Activated CD4-positive, alpha-beta T cell treated with anti-CD3 and anti-CD28 coated beads for 24 hours (primary cell): ENCODE measurements at regions not wholly inside any gene's neighbourhood (a gene's known extent, or its start where the extent isn't known, plus 50 kb on each side); places are given as distances from the start of the nearest gene placed in this dataset.
"Not testable (repeated sequence)": the region's sequence is repeated elsewhere in the genome, so short reads cannot be mapped to it uniquely, and the experiment has no call there.

Source experiments
- DNase-seq, 2 donors: peaks; one replicate each; pipeline ENCODE4 v3.0.0-alpha.2; 2020; ENCODE audit warnings: low read depth in 2 of 2

DNA sequence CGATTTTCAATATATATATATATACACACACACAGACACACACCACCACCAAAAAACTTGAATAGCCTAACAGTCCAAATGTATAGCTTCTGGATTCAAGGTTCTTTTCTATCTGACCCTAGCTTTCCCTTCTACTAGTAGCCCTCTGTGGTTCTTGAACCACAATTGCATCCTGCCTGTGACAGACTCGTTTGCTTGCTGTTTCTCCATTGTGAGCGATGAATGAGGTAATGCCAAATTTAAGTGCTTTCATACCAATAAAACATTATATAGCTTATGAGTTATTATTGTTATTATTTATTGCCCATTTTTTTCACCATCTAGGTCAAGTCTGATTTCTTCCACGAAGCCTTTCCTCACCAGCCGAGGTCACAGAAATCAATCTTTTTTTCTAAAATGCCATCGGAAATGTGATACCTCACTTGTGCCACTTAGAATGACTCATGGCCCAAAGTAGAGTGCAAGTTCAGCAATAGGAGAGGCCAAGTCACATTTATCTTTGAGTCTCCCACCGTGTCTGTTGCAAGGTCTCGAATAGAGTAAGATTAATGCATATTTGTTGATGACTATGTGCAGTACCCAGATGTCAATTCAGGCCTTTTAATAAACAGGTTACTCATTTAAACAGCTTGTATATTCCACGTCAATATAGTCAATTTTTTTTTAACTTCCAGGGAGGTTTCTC lies 1015.8 kb upstream of the SEL1L start:
- no peak for DNase-seq

GRCh38 chr14:82562881-82563280 lies 1029.2 kb upstream of the SEL1L start:
- no peak for DNase-seq

- no peak for DNase-seq
These were observed 1032.2 kb upstream of the SEL1L start for GRCh38 chr14:82565825-82566224.

DNA sequence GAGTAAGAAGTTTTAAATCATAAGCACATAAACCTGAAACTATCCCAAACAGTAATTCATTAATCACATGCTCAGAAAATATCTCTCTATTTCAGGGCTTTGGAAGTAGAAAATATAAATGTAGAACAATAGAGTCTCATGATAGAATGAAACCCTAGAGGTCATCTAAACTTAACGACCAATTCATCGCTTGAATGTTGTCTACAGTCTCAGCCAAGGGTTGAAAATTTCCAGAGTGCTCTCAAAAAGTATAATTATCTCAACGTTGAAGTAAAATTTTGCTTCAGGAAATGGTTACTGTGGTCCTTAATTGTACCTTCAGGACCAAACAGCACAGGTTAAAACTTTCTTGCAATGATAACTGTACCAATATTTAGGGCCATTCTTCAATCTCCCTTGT lies 1053.6 kb upstream of the SEL1L start:
- DNase-seq = no peak

GRCh38 chr14:82595466-82595865 lies 1061.8 kb upstream of the SEL1L start:
- no peak for DNase-seq

DNA sequence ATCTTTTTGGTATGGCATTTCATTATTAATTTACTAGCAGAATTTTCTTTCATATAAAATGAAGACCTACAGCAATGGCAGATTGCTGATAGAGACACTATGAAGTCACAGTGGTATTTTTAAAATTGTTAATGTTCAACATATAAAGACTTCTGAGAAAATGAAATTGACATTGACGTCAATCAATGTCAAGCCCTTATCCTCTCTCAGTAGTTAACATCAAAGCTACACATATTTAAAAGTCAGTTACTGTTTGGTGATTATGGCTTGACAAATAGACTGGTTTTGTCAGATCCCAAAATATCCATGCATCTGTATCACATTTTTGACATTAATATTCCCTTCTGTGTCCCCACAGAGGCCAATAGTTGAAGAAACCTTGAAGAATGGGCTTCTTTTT lies 1069.1 kb upstream of the SEL1L start:
- no peak for DNase-seq

- no peak for DNase-seq
These were observed 1071.2 kb upstream of the SEL1L start for GRCh38 chr14:82604819-82605218.

GRCh38 chr14:82621881-82622450 lies 1088.3 kb upstream of the SEL1L start:
- DNase-seq = no peak

DNA sequence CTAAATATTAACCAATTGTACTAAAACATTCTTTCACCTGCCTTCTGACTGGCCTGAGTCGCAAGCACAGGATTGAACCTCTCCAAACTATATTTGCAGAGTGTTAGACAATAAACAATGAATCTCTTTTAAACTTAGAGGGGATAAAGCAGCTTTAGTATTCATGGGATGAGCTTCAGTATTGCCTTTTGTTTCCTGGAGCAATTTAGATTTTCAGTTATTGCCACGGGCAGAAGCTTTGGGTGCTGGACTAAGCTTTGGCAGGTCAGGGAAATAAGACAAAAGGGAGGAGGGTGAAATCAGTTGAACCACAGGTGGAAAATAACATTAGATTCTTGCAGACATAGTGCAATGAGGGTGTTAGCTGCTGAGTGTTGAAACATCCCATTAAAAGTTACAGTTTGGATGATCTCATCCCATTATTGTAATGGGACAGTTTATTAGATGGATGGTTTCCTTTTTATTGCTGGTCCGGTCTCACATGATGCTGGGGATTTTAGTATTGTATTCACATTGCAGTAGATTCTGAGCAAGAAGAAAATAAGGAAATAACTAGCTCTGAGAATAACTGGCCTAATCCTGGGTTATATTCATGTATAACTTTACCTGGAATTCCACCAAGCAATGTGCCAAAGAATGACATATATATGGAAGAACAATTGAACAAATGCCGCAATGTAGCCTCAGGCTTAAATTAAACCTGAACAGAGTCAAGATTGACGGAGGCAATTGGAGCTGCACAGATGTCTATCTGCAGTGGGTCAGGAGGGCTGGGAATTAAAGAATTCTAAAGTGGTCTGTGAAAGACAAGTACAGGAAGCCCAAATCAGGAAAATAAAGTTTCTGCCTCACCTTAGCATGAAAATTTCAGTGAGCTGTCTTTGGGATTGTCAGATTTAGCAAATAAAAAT lies 1092.8 kb upstream of the SEL1L start:
- no peak for DNase-seq

DNA sequence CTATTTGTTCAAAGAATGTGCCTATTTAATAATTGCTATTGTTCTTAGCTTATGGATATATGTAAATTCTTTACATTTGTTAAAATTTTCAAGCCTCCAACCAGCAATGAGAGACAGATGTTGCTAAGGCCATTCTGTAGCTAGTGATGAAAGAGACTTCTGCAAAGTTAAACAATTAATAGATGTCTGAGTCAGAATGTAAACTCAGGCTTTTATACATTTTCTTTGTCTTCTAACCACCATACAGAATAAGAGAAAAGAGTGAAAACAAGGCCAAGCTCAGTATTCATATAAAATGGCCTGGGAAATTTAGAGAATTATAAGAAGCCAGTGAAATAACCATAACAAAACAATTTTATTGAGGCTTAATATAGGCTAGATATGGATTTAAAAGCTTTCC lies 1102.3 kb upstream of the SEL1L start:
- DNase-seq = no peak

DNA sequence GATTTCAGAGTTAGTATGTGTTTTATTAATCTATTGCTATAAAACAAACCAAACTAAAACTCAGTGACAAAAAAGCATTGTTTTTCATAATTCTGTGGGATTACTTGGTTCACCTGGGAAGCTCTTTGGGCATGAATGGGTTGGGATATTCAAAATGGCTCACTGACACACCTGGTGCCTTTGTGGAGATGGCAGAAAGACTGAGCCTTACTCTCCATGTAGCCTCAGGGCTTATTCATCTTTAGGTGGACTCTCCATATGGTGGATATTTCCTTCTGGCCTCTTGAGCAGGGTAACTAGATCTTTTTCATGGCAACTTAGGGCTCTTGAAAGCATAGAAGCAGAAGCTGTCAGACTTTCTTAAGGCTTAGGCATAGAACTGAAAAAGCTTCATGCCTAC lies 1102.8 kb upstream of the SEL1L start:
- no peak for DNase-seq

- DNase-seq = no peak
These were observed 1107.4 kb upstream of the SEL1L start for GRCh38 chr14:82641050-82641540.

- DNase-seq = no peak
These were observed 1108.8 kb upstream of the SEL1L start for GRCh38 chr14:82642425-82642824.

DNA sequence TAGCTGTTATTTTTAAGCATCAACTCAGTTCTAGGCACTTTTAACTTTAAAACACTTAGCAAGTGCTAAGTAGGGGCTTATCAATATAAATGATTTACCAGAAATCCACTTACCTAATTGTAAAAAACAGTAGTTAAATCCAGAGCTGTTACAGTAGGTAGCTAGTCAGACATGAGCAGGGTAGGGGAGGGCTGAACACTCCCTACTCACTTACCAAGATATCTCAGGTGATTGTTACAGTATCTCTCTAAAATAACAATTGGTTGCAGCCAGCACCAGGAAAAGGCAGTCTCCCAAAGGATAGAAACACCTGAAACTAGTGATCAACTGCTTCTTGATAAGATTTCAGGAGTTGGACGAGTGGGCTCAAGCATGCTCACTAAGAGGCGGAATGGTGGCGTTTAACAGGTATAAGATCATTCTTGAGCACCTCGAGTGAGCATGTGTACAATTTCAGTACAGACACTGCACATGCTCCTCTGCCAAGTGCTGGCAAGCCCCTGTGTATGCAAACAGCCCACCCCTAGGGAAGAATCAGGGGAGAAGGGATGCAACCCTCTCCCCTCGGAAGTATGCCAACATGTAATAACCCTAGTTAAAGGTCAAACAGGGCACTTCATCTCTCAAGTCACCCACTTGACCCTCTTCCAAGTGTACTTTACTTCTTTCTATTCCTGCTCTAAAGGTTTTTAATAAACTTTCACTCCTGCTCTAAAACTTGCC lies 1113.6 kb upstream of the SEL1L start:
- no peak for DNase-seq

GRCh38 chr14:82655770-82656169 lies 1122.1 kb upstream of the SEL1L start:
- DNase-seq = no peak

DNA sequence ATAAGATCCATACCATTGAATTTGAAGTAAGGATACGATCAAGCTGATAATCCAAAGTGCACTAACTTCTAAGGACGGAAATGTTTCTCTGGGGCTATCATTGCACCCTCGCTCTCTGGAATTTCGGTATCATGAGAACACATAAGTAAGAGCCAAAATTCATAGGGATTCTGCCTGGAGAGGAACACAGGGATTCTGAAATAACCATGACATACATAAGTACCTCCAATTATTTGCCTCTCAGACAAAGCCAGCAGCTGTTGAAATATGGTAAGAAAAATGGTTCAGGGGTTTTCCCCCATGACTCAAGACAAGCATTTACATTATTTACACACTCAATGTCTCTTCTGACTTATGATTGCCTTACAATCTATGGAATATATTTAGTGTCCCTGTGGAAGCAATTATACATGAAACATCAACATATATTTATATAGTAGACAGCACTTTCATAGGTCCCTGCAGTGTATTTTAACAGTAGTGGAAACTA lies 1123.6 kb upstream of the SEL1L start:
- no peak for DNase-seq

DNA sequence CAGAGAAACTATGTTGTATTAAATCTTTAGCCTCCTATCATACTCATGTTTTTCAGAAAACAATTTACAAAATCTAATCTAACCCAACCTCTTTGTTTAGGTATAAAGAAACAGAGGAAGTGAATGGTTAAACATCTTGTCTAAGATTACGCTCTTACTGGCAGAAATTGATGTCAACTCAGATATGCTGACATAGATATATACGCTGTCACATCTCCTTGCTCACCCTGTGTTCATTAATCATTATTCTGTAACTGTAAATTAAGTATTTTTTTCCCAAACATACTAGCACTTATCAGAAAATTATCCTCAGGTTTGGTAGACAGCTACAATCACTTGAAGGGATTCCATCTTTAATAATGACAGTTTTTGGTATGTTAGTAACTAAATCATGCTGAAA lies 1127.6 kb upstream of the SEL1L start:
- DNase-seq = no peak

DNA sequence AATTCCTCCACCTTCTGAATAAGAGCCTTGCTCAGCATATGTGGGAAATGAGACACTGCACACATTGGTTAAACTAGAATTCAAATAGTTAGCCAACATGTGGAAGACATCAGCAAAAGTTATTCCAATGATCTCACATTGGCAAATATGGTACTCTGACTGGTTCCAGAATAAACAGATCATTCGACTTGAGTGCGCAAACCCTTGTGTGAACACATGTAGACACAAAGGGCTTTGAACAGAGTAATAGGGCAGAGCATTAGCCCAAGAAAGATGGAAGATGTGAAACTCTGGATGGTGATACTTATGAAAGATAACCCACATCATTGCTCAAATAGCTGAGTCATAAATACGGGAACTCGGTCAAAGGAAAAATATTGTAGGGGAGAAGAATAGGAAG lies 1133.4 kb upstream of the SEL1L start:
- DNase-seq = no peak

- DNase-seq = no peak
These were observed 1133.8 kb upstream of the SEL1L start for GRCh38 chr14:82667501-82667900.

DNA sequence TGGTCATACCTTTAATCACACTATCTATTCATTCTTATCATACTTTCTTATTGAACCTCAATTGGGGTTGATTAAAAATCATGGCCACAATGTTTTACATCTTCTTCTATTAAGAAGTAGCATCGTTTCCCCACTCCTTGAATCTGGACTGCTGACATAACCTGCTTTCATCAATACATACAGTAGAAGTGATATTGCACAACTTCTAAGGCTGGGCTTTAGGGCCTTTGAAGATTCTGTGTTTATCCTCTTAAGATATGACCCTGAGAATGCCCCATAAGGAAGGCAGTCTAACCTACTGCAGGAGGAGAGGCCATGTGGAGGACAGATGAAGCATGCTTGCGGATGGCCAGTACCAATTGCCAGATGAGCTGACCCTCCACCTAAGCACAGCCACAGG lies 1142.8 kb upstream of the SEL1L start:
- DNase-seq = no peak

- no peak for DNase-seq
These were observed 1156.3 kb upstream of the SEL1L start for GRCh38 chr14:82689948-82690347.

- DNase-seq = not testable (repeated sequence)
These were observed 1157.5 kb upstream of the SEL1L start for GRCh38 chr14:82691191-82691590.
